GM23248 (cell line): ENCODE measurements at regions not wholly inside any gene's neighbourhood (a gene's known extent, or its start where the extent isn't known, plus 50 kb on each side); places are given as distances from the start of the nearest gene placed in this dataset.

Experiments
- EZH2 ChIP-seq: fragments of 200-600 bp; sonication (generic); IDR thresholded peaks from 2 replicates; pipeline ENCODE4 v1.6.1; 2018; ENCODE audit warnings: antibody characterized with exemption, mild to moderate bottlenecking; ENCODE audit not compliant: insufficient read depth, poor library complexity, severe bottlenecking
- EZH2phosphoT487 ChIP-seq: fragments of 200-600 bp; sonication (generic); IDR thresholded peaks from 2 replicates; pipeline ENCODE4 v1.6.1; 2018; ENCODE audit warnings: antibody characterized with exemption, moderate library complexity, mild to moderate bottlenecking, low read depth; ENCODE audit not compliant: insufficient read depth

DNA sequence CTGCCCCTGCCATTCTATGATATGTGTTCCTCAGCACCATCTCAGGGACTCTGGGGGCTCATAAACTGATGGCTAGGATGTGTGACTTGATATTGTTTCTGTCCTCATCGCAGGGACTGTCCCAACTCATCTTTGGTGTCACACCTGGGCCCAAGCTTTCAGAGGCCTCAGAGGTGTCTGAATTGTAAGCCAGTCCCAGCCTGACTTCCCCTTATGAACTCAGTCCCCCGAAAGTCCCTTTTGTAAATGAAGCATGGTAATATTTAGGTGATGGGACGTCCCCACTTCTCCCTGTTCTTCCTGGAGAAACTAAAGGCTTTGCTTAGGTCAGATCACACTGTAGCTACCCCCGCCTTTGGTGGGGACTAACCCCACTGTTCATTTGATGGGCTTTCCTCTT lies 142.4 kb upstream of the TLE3 start:
- TF ChIP-seq EZH2phosphoT487: no peak
- no peak for TF ChIP-seq EZH2
